Lung (tissue), 11 donors: ENCODE measurements at regions not wholly inside any gene's neighbourhood (a gene's known extent, or its start where the extent isn't known, plus 50 kb on each side); places are given as distances from the start of the nearest gene placed in this dataset.

Source experiments
- ATAC-seq: fragments of 200-7000 bp; cut with Tn5 transposase; one replicate; pipeline ENCODE4 v1.9.1; 2020; ENCODE audit warnings: moderate number of reproducible peaks; ENCODE audit not compliant: insufficient read depth, low FRiP score
- DNase-seq, 3 donors: peaks; one replicate each; pipeline ENCODE4 v3.0.0-alpha.2; 2013 to 2017
- H3K27ac ChIP-seq, 2 donors: one replicate each; pipeline ENCODE4 v1.5.1; 2013; ENCODE audit warnings: mild to moderate bottlenecking in 2 of 2, moderate library complexity in 2 of 2, control low read depth in 1 of 2, inconsistent platforms in 1 of 2, low read depth in 1 of 2, low read length in 1 of 2
- H3K27me3 ChIP-seq, 3 donors: one replicate each; pipeline ENCODE4 v1.5.1; 2013; ENCODE audit warnings: low read length in 2 of 3; ENCODE audit not compliant: control insufficient read depth in 3 of 3, insufficient read depth in 3 of 3
- H3K36me3 ChIP-seq, 4 donors: one replicate each; pipeline ENCODE4 v1.5.1; 2013; ENCODE audit warnings: low read length in 4 of 4, mild to moderate bottlenecking in 1 of 4, moderate library complexity in 1 of 4; ENCODE audit not compliant: control insufficient read depth in 4 of 4, insufficient read depth in 4 of 4
- H3K4me1 ChIP-seq, 5 donors: one replicate each; pipeline ENCODE4 v1.5.1; 2013; ENCODE audit warnings: low read length in 5 of 5, mild to moderate bottlenecking in 2 of 5, moderate library complexity in 1 of 5; ENCODE audit not compliant: control insufficient read depth in 5 of 5, insufficient read depth in 5 of 5
- H3K4me3 ChIP-seq: one replicate; pipeline ENCODE4 v1.5.1; 2013; ENCODE audit warnings: mild to moderate bottlenecking, control low read depth, moderate library complexity
- H3K9ac ChIP-seq, 2 donors: one replicate each; pipeline ENCODE4 v1.5.1; 2013; ENCODE audit warnings: low read length in 2 of 2, control low read depth in 1 of 2; ENCODE audit not compliant: insufficient read depth in 1 of 2
- H3K9me3 ChIP-seq, 4 donors: one replicate each; pipeline ENCODE4 v1.5.1; 2013; ENCODE audit warnings: low read length in 3 of 4, mild to moderate bottlenecking in 1 of 4, moderate library complexity in 1 of 4; ENCODE audit not compliant: control insufficient read depth in 4 of 4, insufficient read depth in 3 of 4
- CTCF ChIP-seq: IDR thresholded peaks from 2 replicates; pipeline ENCODE4 v1.5.1; 2012; ENCODE audit warnings: mild to moderate bottlenecking; ENCODE audit errors: control extremely low read depth, extremely low read depth
- WGBS, 2 donors: extraction: QIAGEN DNeasy Blood & Tissue Kit; methylation state at CpG; one replicate each; pipeline ENCODE4 v1.1.7; 2013; 5-methylcytosine and 5-hydroxymethylcytosine counted together
- donor health status: control.
- donor health status: control.
- donor health status: Bipolar disorder and iron deficiency.
- donor health status: healthy.
- donor health status: DM: yes; HTN: yes; CAD: no.

GRCh38 chr11:8317159-8317558, 53.5 kb upstream of the LMO1 start:
- H3K27me3 ChIP-seq, result no peaks in the 10 kb centered on the region
- TF ChIP-seq CTCF, result no peak
- H3K9ac ChIP-seq, result no peak overlapping the region
- ATAC-seq, result no peak
- no peak overlapping the region for H3K27ac ChIP-seq
- DNase-seq, result peak in 2 of 3 donors; percentile 4 to 14
- peaks cover 0 to 14% (median 0%) of the 10 kb centered on the region in 5 donors for H3K4me1 ChIP-seq
- no peaks in the 10 kb centered on the region for H3K36me3 ChIP-seq
- no peak overlapping the region for H3K4me3 ChIP-seq
- 48 to 79% methylated on average over 2 of the region's 2 CpGs for WGBS, 2 donors
- no peaks in the 10 kb centered on the region for H3K9me3 ChIP-seq

GRCh38 chr11:8315954-8316353, 52.3 kb upstream of the LMO1 start:
- DNase-seq (peak in 2 of 3 donors; percentile 12 to 35), ATAC-seq (no peak)
- H3K36me3 ChIP-seq, result no peaks in the 10 kb centered on the region
- 75 to 83% methylated on average over 9 of the region's 9 CpGs for WGBS, 2 donors
- TF ChIP-seq CTCF, result no peak
- no peak overlapping the region for H3K27ac ChIP-seq
- H3K27me3 ChIP-seq, result no peaks in the 10 kb centered on the region
- no peaks in the 10 kb centered on the region for H3K9me3 ChIP-seq
- H3K4me1 ChIP-seq, result peaks cover 0 to 14% (median 0%) of the 10 kb centered on the region in 5 donors
- H3K9ac ChIP-seq, result peak overlapping the region in 1 of 2 donors; percentile 18
- no peak overlapping the region for H3K4me3 ChIP-seq

GRCh38 chr11:8315463-8315862, 51.8 kb upstream of the LMO1 start:
- Histone ChIP-seq H3K4me1 (peaks cover 0 to 14% (median 0%) of the 10 kb centered on the region in 5 donors), H3K27ac (no peak overlapping the region), H3K9ac (no peak overlapping the region), H3K27me3 (no peaks in the 10 kb centered on the region), H3K4me3 (no peak overlapping the region), H3K36me3 (no peaks in the 10 kb centered on the region), H3K9me3 (no peaks in the 10 kb centered on the region)
- TF ChIP-seq CTCF, result no peak
- WGBS, 2 donors, result 81 to 85% methylated on average over 18 of the region's 18 CpGs
- ATAC-seq (no peak), DNase-seq (peak; percentile 11 to 26 (median 25))

- H3K9me3 ChIP-seq, result no peaks in the 10 kb centered on the region
- H3K27ac ChIP-seq, result no peak overlapping the region
- H3K27me3 ChIP-seq, result no peaks in the 10 kb centered on the region
- no peak for TF ChIP-seq CTCF
- no peak overlapping the region for H3K9ac ChIP-seq
- DNase-seq (peak in 1 of 3 donors; percentile 12), ATAC-seq (no peak)
- no peak overlapping the region for H3K4me3 ChIP-seq
- WGBS, 2 donors, result 72 to 78% methylated on average over 7 of the region's 7 CpGs
- peaks cover 0 to 14% (median 0%) of the 10 kb centered on the region in 5 donors for H3K4me1 ChIP-seq
- no peaks in the 10 kb centered on the region for H3K36me3 ChIP-seq
These were observed 51.2 kb upstream of the LMO1 start for GRCh38 chr11:8314916-8315315.
